OCI-LY1 (cell line): ENCODE measurements at regions not wholly inside any gene's neighbourhood (a gene's known extent, or its start where the extent isn't known, plus 50 kb on each side); places are given as distances from the start of the nearest gene placed in this dataset.

ENCODE experiments used
- H2AFZ ChIP-seq: fragments of 200-600 bp; sonication (generic), shearing (Covaris generic); 2 replicates; pipeline ENCODE4 v1.6.0; 2014; ENCODE audit warnings: antibody characterized with exemption, mild to moderate bottlenecking, low read length
- H3F3A ChIP-seq: fragments of 200-600 bp; sonication (generic), shearing (Covaris generic); 2 replicates; pipeline ENCODE4 v1.6.0; 2014; ENCODE audit warnings: mild to moderate bottlenecking, antibody characterized with exemption, low read length, moderate library complexity; ENCODE audit not compliant: insufficient read depth
- H3K27ac ChIP-seq: fragments of 200-600 bp; sonication (generic); 2 replicates; pipeline ENCODE4 v1.5.1; 2014; ENCODE audit warnings: low read length, mixed run types, mild to moderate bottlenecking, low read depth; ENCODE audit not compliant: poor library complexity, severe bottlenecking
- H3K27me3 ChIP-seq: fragments of 200-600 bp; sonication (generic); 2 replicates; pipeline ENCODE4 v1.6.0; 2014; ENCODE audit warnings: antibody characterized with exemption, mild to moderate bottlenecking, low read length, moderate library complexity; ENCODE audit not compliant: insufficient read depth
- H3K36me3 ChIP-seq: fragments of 200-600 bp; sonication (generic); 2 replicates; pipeline ENCODE4 v1.6.1; 2014; ENCODE audit warnings: mild to moderate bottlenecking, antibody characterized with exemption, low read length, moderate library complexity, mixed read lengths; ENCODE audit not compliant: insufficient read depth
- H3K4me1 ChIP-seq: fragments of 200-600 bp; sonication (generic); 2 replicates; pipeline ENCODE4 v1.5.1; 2014; ENCODE audit warnings: mild to moderate bottlenecking, low read length, moderate library complexity; ENCODE audit not compliant: insufficient read depth, severe bottlenecking
- H3K4me2 ChIP-seq: fragments of 200-600 bp; sonication (generic), shearing (Covaris generic); 2 replicates; pipeline ENCODE4 v1.6.1; 2014; ENCODE audit warnings: low read length
- H3K4me3 ChIP-seq: fragments of 200-600 bp; sonication (generic); 2 replicates; pipeline ENCODE4 v1.5.1; 2014; ENCODE audit warnings: low read length, low read depth, mild to moderate bottlenecking, mixed read lengths; ENCODE audit not compliant: poor library complexity, severe bottlenecking
- H3K79me2 ChIP-seq: fragments of 200-600 bp; shearing (Covaris generic); 2 replicates; pipeline ENCODE4 v1.6.1; 2016; ENCODE audit warnings: mixed run types, low read length, mixed read lengths; ENCODE audit not compliant: insufficient read depth
- H3K9ac ChIP-seq: fragments of 200-600 bp; sonication (generic), shearing (Covaris generic); 2 replicates; pipeline ENCODE4 v1.6.1; 2014; ENCODE audit warnings: mild to moderate bottlenecking, low read length, mixed read lengths
- H3K9me2 ChIP-seq: fragments of 200-600 bp; sonication (generic), shearing (Covaris generic); 2 replicates; pipeline ENCODE4 v1.6.1; 2014; ENCODE audit warnings: low read depth, mild to moderate bottlenecking, low read length, mixed read lengths
- H3K9me3 ChIP-seq: fragments of 200-600 bp; shearing (Covaris generic); 2 replicates; pipeline ENCODE4 v1.6.1; 2014; ENCODE audit warnings: low read length, mixed read lengths
- H4K20me1 ChIP-seq: fragments of 200-600 bp; sonication (generic), shearing (Covaris generic); 2 replicates; pipeline ENCODE4 v1.6.0; 2016; ENCODE audit warnings: mild to moderate bottlenecking, low read length; ENCODE audit not compliant: insufficient read depth
- CTCF ChIP-seq: fragments of 200-600 bp; sonication (generic), shearing (Covaris generic); IDR thresholded peaks from 2 replicates; pipeline ENCODE4 v1.5.1; 2017; ENCODE audit warnings: mild to moderate bottlenecking, antibody characterized with exemption, low read length, moderate library complexity, mixed read lengths
- EZH2 ChIP-seq: fragments of 200-600 bp; sonication (generic), shearing (Covaris generic); IDR thresholded peaks from 2 replicates; pipeline ENCODE4 v1.8.0; 2017; ENCODE audit warnings: borderline replicate concordance, mixed run types, mild to moderate bottlenecking, antibody characterized with exemption, low read length, moderate library complexity, mixed read lengths

GRCh38 chr11:112580864-112581263 is 320.2 kb upstream of the PLET1 start:
- Histone ChIP-seq H3K27ac (no peak overlapping the region), H3K9me3 (no peaks in the 10 kb centered on the region), H3K79me2 (no peaks in the 10 kb centered on the region), H3K4me3 (no peak overlapping the region), H3K4me1 (peaks cover 9% of the 10 kb centered on the region), H3K4me2 (no peak overlapping the region), H3F3A (no peaks in the 10 kb centered on the region), H3K27me3 (no peaks in the 10 kb centered on the region; the same call in 1 of the 2 replicates), H3K9me2 (no peaks in the 10 kb centered on the region), H4K20me1 (no peaks in the 10 kb centered on the region), H3K9ac (no peak overlapping the region), H3K36me3 (no peaks in the 10 kb centered on the region), H2AFZ (no peak overlapping the region)
- no peak for TF ChIP-seq EZH2
- no peak for TF ChIP-seq CTCF

- no peak for TF ChIP-seq EZH2
- TF ChIP-seq CTCF, result no peak
- Histone ChIP-seq H3F3A (no peaks in the 10 kb centered on the region), H3K9me3 (no peaks in the 10 kb centered on the region), H4K20me1 (no peaks in the 10 kb centered on the region), H3K9ac (no peak overlapping the region), H3K27me3 (no peaks in the 10 kb centered on the region; the same call in 1 of the 2 replicates), H3K79me2 (no peaks in the 10 kb centered on the region), H3K4me1 (peaks cover 9% of the 10 kb centered on the region), H2AFZ (no peak overlapping the region), H3K4me3 (no peak overlapping the region), H3K27ac (no peak overlapping the region), H3K4me2 (no peak overlapping the region), H3K9me2 (no peaks in the 10 kb centered on the region), H3K36me3 (no peaks in the 10 kb centered on the region)
Observed at GRCh38 chr11:112581747-112582146, 321.1 kb upstream of the PLET1 start.

- TF ChIP-seq CTCF (no peak), EZH2 (no peak)
Observed at GRCh38 chr11:112582366-112582765, 321.7 kb upstream of the PLET1 start.

More at GRCh38 chr11:112582366-112582765, 321.7 kb upstream of the PLET1 start:
- no peak overlapping the region for H3K4me3 ChIP-seq
- H3F3A ChIP-seq, result no peaks in the 10 kb centered on the region
- no peaks in the 10 kb centered on the region for H3K9me2 ChIP-seq
- no peak overlapping the region for H2AFZ ChIP-seq
- no peak overlapping the region for H3K27ac ChIP-seq
- H3K9me3 ChIP-seq, result no peaks in the 10 kb centered on the region
- no peak overlapping the region for H3K4me2 ChIP-seq
- H3K36me3 ChIP-seq, result no peaks in the 10 kb centered on the region
- no peak overlapping the region for H3K9ac ChIP-seq
- no peaks in the 10 kb centered on the region for H4K20me1 ChIP-seq
- no peaks in the 10 kb centered on the region for H3K79me2 ChIP-seq
- H3K4me1 ChIP-seq, result peaks cover 9% of the 10 kb centered on the region
- H3K27me3 ChIP-seq, result no peaks in the 10 kb centered on the region; the same call in 1 of the 2 replicates
